WTC11 (cell line): ENCODE measurements at regions not wholly inside any gene's neighbourhood (a gene's known extent, or its start where the extent isn't known, plus 50 kb on each side); places are given as distances from the start of the nearest gene placed in this dataset.
"Not testable (repeated sequence)": the region's sequence is repeated elsewhere in the genome, so short reads cannot be mapped to it uniquely, and the experiment has no call there.

ENCODE experiments used
- ATAC-seq: fragments of 200-7000 bp; cut with Tn5 transposase; 2 replicates; pipeline ENCODE4 v1.10.0; 2021; ENCODE audit warnings: mild to moderate bottlenecking, moderate library complexity
- CTCF ChIA-PET: fragments of 300-600 bp; sonication (Branson Sonifier 250); formaldehyde crosslinking; loops from one replicate; lab custom pipeline; 2021; ENCODE audit warnings: antibody characterized with exemption; lab: Charles Lee
- POLR2A ChIA-PET: fragments of 350-600 bp; sonication (Branson Sonifier 250); formaldehyde crosslinking; loops from one replicate; lab custom pipeline; 2021; ENCODE audit warnings: antibody characterized with exemption; lab: Charles Lee
- DNase-seq: peaks from one replicate; pipeline ENCODE4 v3.0.0; 2021; ENCODE audit warnings: low spot score
- H3K27ac Mint-ChIP-seq: 2 replicates; pipeline ENCODE4 v1.8.0; 2021; ENCODE audit warnings: mixed read lengths
- H3K27me3 Mint-ChIP-seq: 2 replicates; pipeline ENCODE4 v1.8.0; 2021; ENCODE audit warnings: low read depth, mild to moderate bottlenecking, moderate library complexity, mixed read lengths
- H3K36me3 Mint-ChIP-seq: 2 replicates; pipeline ENCODE4 v1.8.0; 2021; ENCODE audit warnings: mixed read lengths
- H3K4me1 Mint-ChIP-seq: 2 replicates; pipeline ENCODE4 v1.8.0; 2022; ENCODE audit warnings: mixed read lengths
- H3K4me3 Mint-ChIP-seq: 2 replicates; pipeline ENCODE4 v1.8.0; 2021; ENCODE audit warnings: mild to moderate bottlenecking, moderate library complexity, mixed read lengths
- H3K9me3 Mint-ChIP-seq: 2 replicates; pipeline ENCODE4 v1.8.0; 2021; ENCODE audit warnings: mixed read lengths
- CREB1 ChIP-seq: sonication (generic); formaldehyde crosslinking; IDR thresholded peaks from 2 replicates; pipeline ENCODE4 v1.8.0; 2023; ENCODE audit warnings: mild to moderate bottlenecking, missing genetic modification reagents
- E2F4 ChIP-seq: sonication (generic); formaldehyde crosslinking; IDR thresholded peaks from 2 replicates; pipeline ENCODE4 v1.8.1; 2022; ENCODE audit warnings: low read depth, mild to moderate bottlenecking, moderate library complexity, missing genetic modification reagents, borderline replicate concordance
- MYBL2 ChIP-seq: sonication (generic); formaldehyde crosslinking; IDR thresholded peaks from 2 replicates; pipeline ENCODE4 v1.8.1; 2023; ENCODE audit warnings: mild to moderate bottlenecking, moderate library complexity, missing genetic modification reagents
- NFYB ChIP-seq: sonication (generic); formaldehyde crosslinking; conservative IDR thresholded peaks from 2 replicates; pipeline ENCODE4 v1.8.0; 2022; ENCODE audit warnings: low read depth, missing genetic modification reagents
- PRRX2 ChIP-seq: fragments of 250-450 bp; sonication (Bioruptor Pico); IDR thresholded peaks from 2 replicates; pipeline ENCODE4 v1.8.0; 2021; ENCODE audit warnings: mild to moderate bottlenecking
- RORB ChIP-seq: fragments of 250-450 bp; sonication (Bioruptor Pico); IDR thresholded peaks from 2 replicates; pipeline ENCODE4 v1.9.0; 2021; ENCODE audit warnings: mild to moderate bottlenecking
- SP1 ChIP-seq: sonication (generic); formaldehyde crosslinking; conservative IDR thresholded peaks from 2 replicates; pipeline ENCODE4 v1.8.1; 2022; ENCODE audit warnings: missing genetic modification reagents
- TCF7 ChIP-seq: sonication (generic); formaldehyde crosslinking; IDR thresholded peaks from 2 replicates; pipeline ENCODE4 v1.8.0; 2022; ENCODE audit warnings: mild to moderate bottlenecking, low read depth, missing genetic modification reagents, moderate library complexity
- TEAD1 ChIP-seq: sonication (generic); formaldehyde crosslinking; IDR thresholded peaks from 2 replicates; pipeline ENCODE4 v1.8.0; 2022; ENCODE audit warnings: mild to moderate bottlenecking, missing genetic modification reagents
- ZNF121 ChIP-seq: sonication (generic); formaldehyde crosslinking; IDR thresholded peaks from 2 replicates; pipeline ENCODE4 v1.8.0; 2023; ENCODE audit warnings: missing genetic modification reagents
- ZNF232 ChIP-seq: sonication (generic); formaldehyde crosslinking; IDR thresholded peaks from 2 replicates; pipeline ENCODE4 v1.8.0; 2022; ENCODE audit warnings: mild to moderate bottlenecking, missing genetic modification reagents
- ZNF281 ChIP-seq: sonication (generic); formaldehyde crosslinking; IDR thresholded peaks from 2 replicates; pipeline ENCODE4 v1.8.0; 2023; ENCODE audit warnings: mild to moderate bottlenecking, missing genetic modification reagents
- ZNF317 ChIP-seq: sonication (generic); formaldehyde crosslinking; IDR thresholded peaks from 2 replicates; pipeline ENCODE4 v1.8.1; 2023; ENCODE audit warnings: low read depth, mild to moderate bottlenecking, moderate library complexity, missing genetic modification reagents, borderline replicate concordance
- ZNF396 ChIP-seq: fragments of 250-450 bp; sonication (Bioruptor Pico); IDR thresholded peaks from 2 replicates; pipeline ENCODE4 v1.8.0; 2021; ENCODE audit warnings: mild to moderate bottlenecking, moderate library complexity, borderline replicate concordance
- ZNF671 ChIP-seq: fragments of 250-450 bp; sonication (Bioruptor Pico); IDR thresholded peaks from 2 replicates; pipeline ENCODE4 v1.8.0; 2021; ENCODE audit warnings: mild to moderate bottlenecking
- TF ChIP-seq, protein P1 (sequence below): sonication (generic); formaldehyde crosslinking; IDR thresholded peaks from 2 replicates; pipeline ENCODE4 v1.8.0; 2022; ENCODE audit warnings: mild to moderate bottlenecking, missing genetic modification reagents
- TF ChIP-seq, protein P2 (sequence below): sonication (generic); formaldehyde crosslinking; conservative IDR thresholded peaks from 2 replicates; pipeline ENCODE4 v1.8.1; 2023; ENCODE audit warnings: mild to moderate bottlenecking, low read depth, missing genetic modification reagents, moderate library complexity
- TF ChIP-seq, protein P3 (sequence below): fragments of 250-450 bp; sonication (Bioruptor Pico); IDR thresholded peaks from 2 replicates; pipeline ENCODE4 v1.9.0; 2021; ENCODE audit warnings: mild to moderate bottlenecking

- H3K9me3 Mint-ChIP-seq, result peaks cover 5% of the 10 kb centered on the region; the same call in 1 of the 2 replicates
- ATAC-seq (no peak), DNase-seq (no peak)
- CTCF ChIA-PET, result no interaction called here
- H3K27ac Mint-ChIP-seq, result no peak overlapping the region
- no peaks in the 10 kb centered on the region for H3K27me3 Mint-ChIP-seq
- POLR2A ChIA-PET, result no interaction called here
- TF ChIP-seq ZNF317 (no peak), PRRX2 (CRISPR knock-in tag) (no peak), ZNF396 (CRISPR knock-in tag) (no peak), RORB (CRISPR knock-in tag) (no peak), TCF7 (CRISPR knock-in tag) (no peak), ZNF121 (CRISPR knock-in tag) (no peak), CREB1 (CRISPR knock-in tag) (no peak), ZNF232 (no peak), ZNF281 (CRISPR knock-in tag) (no peak), TEAD1 (CRISPR knock-in tag) (no peak), ZNF671 (no peak), E2F4 (CRISPR knock-in tag) (no peak), NFYB (CRISPR knock-in tag) (no peak), SP1 (CRISPR knock-in tag) (no peak), MYBL2 (no peak)
- TF ChIP-seq, protein P1, sequence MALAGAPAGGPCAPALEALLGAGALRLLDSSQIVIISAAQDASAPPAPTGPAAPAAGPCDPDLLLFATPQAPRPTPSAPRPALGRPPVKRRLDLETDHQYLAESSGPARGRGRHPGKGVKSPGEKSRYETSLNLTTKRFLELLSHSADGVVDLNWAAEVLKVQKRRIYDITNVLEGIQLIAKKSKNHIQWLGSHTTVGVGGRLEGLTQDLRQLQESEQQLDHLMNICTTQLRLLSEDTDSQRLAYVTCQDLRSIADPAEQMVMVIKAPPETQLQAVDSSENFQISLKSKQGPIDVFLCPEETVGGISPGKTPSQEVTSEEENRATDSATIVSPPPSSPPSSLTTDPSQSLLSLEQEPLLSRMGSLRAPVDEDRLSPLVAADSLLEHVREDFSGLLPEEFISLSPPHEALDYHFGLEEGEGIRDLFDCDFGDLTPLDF (CRISPR knock-in tag), result no peak
- TF ChIP-seq, protein P2, sequence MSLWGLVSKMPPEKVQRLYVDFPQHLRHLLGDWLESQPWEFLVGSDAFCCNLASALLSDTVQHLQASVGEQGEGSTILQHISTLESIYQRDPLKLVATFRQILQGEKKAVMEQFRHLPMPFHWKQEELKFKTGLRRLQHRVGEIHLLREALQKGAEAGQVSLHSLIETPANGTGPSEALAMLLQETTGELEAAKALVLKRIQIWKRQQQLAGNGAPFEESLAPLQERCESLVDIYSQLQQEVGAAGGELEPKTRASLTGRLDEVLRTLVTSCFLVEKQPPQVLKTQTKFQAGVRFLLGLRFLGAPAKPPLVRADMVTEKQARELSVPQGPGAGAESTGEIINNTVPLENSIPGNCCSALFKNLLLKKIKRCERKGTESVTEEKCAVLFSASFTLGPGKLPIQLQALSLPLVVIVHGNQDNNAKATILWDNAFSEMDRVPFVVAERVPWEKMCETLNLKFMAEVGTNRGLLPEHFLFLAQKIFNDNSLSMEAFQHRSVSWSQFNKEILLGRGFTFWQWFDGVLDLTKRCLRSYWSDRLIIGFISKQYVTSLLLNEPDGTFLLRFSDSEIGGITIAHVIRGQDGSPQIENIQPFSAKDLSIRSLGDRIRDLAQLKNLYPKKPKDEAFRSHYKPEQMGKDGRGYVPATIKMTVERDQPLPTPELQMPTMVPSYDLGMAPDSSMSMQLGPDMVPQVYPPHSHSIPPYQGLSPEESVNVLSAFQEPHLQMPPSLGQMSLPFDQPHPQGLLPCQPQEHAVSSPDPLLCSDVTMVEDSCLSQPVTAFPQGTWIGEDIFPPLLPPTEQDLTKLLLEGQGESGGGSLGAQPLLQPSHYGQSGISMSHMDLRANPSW (CRISPR knock-in tag), result no peak
- TF ChIP-seq, protein P3, sequence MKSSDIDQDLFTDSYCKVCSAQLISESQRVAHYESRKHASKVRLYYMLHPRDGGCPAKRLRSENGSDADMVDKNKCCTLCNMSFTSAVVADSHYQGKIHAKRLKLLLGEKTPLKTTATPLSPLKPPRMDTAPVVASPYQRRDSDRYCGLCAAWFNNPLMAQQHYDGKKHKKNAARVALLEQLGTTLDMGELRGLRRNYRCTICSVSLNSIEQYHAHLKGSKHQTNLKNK, result no peak
- H3K36me3 Mint-ChIP-seq, result no peaks in the 10 kb centered on the region
- 0 out of 2 replicates have a peak, but pooled peaks cover 3% of the 10 kb centered on the region for H3K4me1 Mint-ChIP-seq
- H3K4me3 Mint-ChIP-seq, result no peak overlapping the region
These were observed 1245.8 kb downstream of the CDH11 start for GRCh38 chr16:63876103-63876502.

DNA sequence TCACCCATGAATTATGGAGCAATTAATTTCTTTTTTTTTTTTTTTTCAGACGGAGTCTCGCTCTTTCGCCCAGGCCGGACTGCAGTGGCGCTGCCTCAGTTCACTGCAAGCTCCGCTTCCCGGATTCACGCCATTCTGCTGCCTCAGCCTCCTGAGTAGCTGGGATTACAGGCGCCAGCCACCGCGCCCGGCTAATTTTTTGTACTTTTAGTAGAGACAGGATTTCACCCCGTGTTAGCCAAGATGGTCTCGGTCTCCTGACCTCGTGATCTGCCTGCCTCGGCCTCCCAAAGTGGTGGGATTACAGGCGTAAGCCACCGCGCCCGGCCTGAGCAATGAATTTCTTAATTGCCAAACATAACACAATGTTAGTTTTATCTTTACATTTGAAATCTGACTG lies 1261.2 kb downstream of the CDH11 start:
- H3K27ac Mint-ChIP-seq, CTCF ChIA-PET, H3K4me3 Mint-ChIP-seq, H3K9me3 Mint-ChIP-seq, DNase-seq, H3K4me1 Mint-ChIP-seq, H3K27me3 Mint-ChIP-seq, ATAC-seq, H3K36me3 Mint-ChIP-seq, POLR2A ChIA-PET: not testable (repeated sequence)
